GM12878 (cell line): ENCODE measurements at regions not wholly inside any gene's neighbourhood (a gene's known extent, or its start where the extent isn't known, plus 50 kb on each side); places are given as distances from the start of the nearest gene placed in this dataset.

Source experiments
- ATAC-seq: fragments of 200-7000 bp; cut with Tn5 transposase; 3 replicates; pipeline ENCODE4 v1.9.1; 2020; ENCODE audit warnings: mild to moderate bottlenecking, moderate library complexity
- BruUV-seq: library from RNA; stranded (reverse); fragments of 400-500 nt; replicated peaks from 2 replicates; lab custom pipeline; 2021; lab: Mats Ljungman, UMichigan
- CTCF ChIA-PET: fragments of 300-600 bp; sonication (Branson Sonifier 250); formaldehyde crosslinking; extraction: SDS; loops from one replicate; lab custom pipeline; 2021; ENCODE audit warnings: inconsistent platforms; lab: Yijun Ruan, JAX
- POLR2A ChIA-PET: fragments of 350-600 bp; formaldehyde crosslinking; extraction: SDS; loops from one replicate; lab custom pipeline; 2021; ENCODE audit warnings: inconsistent platforms; lab: Charles Lee
- RAD21 ChIA-PET: fragments of 300-600 bp; sonication (Branson Sonifier 250); formaldehyde crosslinking; loops from one replicate; lab custom pipeline; 2023; ENCODE audit warnings: antibody characterized with exemption; ENCODE audit not compliant: unreplicated experiment; lab: Charles Lee
- SMC1A ChIA-PET: fragments of 300-600 bp; sonication (Branson Sonifier 250); formaldehyde crosslinking; loops from one replicate; lab custom pipeline; 2023; ENCODE audit not compliant: unreplicated experiment, uncharacterized antibody; lab: Charles Lee
- DNase-seq: peaks from one replicate; pipeline ENCODE4 v3.0.0-alpha.2; 2011; ENCODE audit warnings: low read depth, low spot score
- FAIRE-seq: peaks from 3 replicates; lab custom pipeline; 2011; peaks lifted over from hg19 to GRCh38; lab: Jason Lieb, UNC
- H2AFZ ChIP-seq: 2 replicates; pipeline ENCODE4 v1.6.0; 2011; ENCODE audit warnings: low read depth, low read length, control low read depth; ENCODE audit not compliant: control insufficient read depth
- H3K27ac ChIP-seq: 2 replicates; pipeline ENCODE4 v1.5.1; 2011; ENCODE audit warnings: control low read depth; ENCODE audit not compliant: control insufficient read depth, insufficient read depth
- H3K27me3 ChIP-seq, 2 experiments: replicated peaks in 1 of 2; 2 replicates each; pipeline versions ENCODE4 v1.6.0 to v1.6.1; 2011; ENCODE audit warnings: low read length in 1 of 2; ENCODE audit not compliant: control insufficient read depth in 2 of 2, insufficient read depth in 2 of 2
- H3K36me3 ChIP-seq, 2 experiments: 2 replicates each; pipeline ENCODE4 v1.5.1; 2011; ENCODE audit warnings: low read length in 1 of 2; ENCODE audit not compliant: control insufficient read depth in 2 of 2, insufficient read depth in 2 of 2
- H3K4me1 ChIP-seq: 2 replicates; pipeline ENCODE4 v1.6.1; 2011; ENCODE audit warnings: mild to moderate bottlenecking, low read length, moderate library complexity, mixed read lengths; ENCODE audit not compliant: control insufficient read depth, insufficient read depth
- H3K4me2 ChIP-seq: 2 replicates; pipeline ENCODE4 v1.6.0; 2011; ENCODE audit warnings: control low read depth; ENCODE audit not compliant: control insufficient read depth, insufficient read depth
- H3K4me3 ChIP-seq: fragments of 200-600 bp; sonication (generic); 2 replicates; pipeline ENCODE4 v1.5.1; 2016
- H3K79me2 ChIP-seq: 2 replicates; pipeline ENCODE4 v1.6.0; 2011; ENCODE audit warnings: low read length; ENCODE audit not compliant: control insufficient read depth, insufficient read depth
- H3K9ac ChIP-seq: 2 replicates; pipeline ENCODE4 v1.8.0; 2011; ENCODE audit warnings: low read length, control low read depth, mixed read lengths; ENCODE audit not compliant: control insufficient read depth, insufficient read depth
- H3K9me3 ChIP-seq: replicated peaks from 3 replicates; pipeline ENCODE4 v1.5.1; 2011; ENCODE audit warnings: mild to moderate bottlenecking, low read length; ENCODE audit not compliant: control insufficient read depth, insufficient read depth
- H4K20me1 ChIP-seq: 2 replicates; pipeline ENCODE4 v1.6.0; 2011; ENCODE audit not compliant: control insufficient read depth, insufficient read depth
- BMI1 ChIP-seq: fragments of 450-650 bp; IDR thresholded peaks from 2 replicates; pipeline ENCODE4 v1.6.1; 2016; ENCODE audit warnings: mild to moderate bottlenecking, moderate library complexity, borderline replicate concordance
- EZH2 ChIP-seq: IDR thresholded peaks from 2 replicates; pipeline ENCODE4 v1.6.1; 2012; ENCODE audit warnings: low read depth, mild to moderate bottlenecking, control low read depth, inconsistent platforms, low read length, borderline replicate concordance; ENCODE audit not compliant: control insufficient read depth
- KLF5 ChIP-seq: fragments of 450-650 bp; IDR thresholded peaks from 2 replicates; pipeline ENCODE4 v1.6.1; 2014; ENCODE audit warnings: mild to moderate bottlenecking; ENCODE audit not compliant: partially characterized antibody
- NFIC ChIP-seq: IDR thresholded peaks from 2 replicates; pipeline ENCODE4 v1.6.1; 2012; ENCODE audit warnings: low read depth, mild to moderate bottlenecking, inconsistent platforms, low read length, moderate library complexity
- RUNX3 ChIP-seq: IDR thresholded peaks from 2 replicates; pipeline ENCODE4 v1.6.1; 2012; ENCODE audit warnings: low read length, inconsistent platforms
- SRF ChIP-seq, 2 experiments: IDR thresholded peaks; 2 replicates each; pipeline ENCODE4 v1.6.1; 2011; ENCODE audit warnings: low read depth in 2 of 2, low read length in 2 of 2, mild to moderate bottlenecking in 1 of 2, moderate library complexity in 1 of 2
- ZNF217 ChIP-seq: fragments of 450-650 bp; IDR thresholded peaks from 2 replicates; pipeline ENCODE4 v1.6.1; 2017; ENCODE audit warnings: antibody characterized with exemption, mild to moderate bottlenecking
- WGBS: methylation state at CpG from one replicate; pipeline ENCODE4 v1.1.6; 2016; ENCODE audit warnings: low lambda C conversion rate; ENCODE audit not compliant: insufficient replicate concordance, insufficient coverage; ENCODE audit errors: missing lambda C conversion rate; 5-methylcytosine and 5-hydroxymethylcytosine counted together
- in situ Hi-C: fragments of 300-500 bp; cut with MboI; formaldehyde crosslinking; loops from 9 replicates; pipeline ENCODE4 v1.14.3; 2018; ENCODE audit warnings: mixed read lengths
- intact Hi-C: fragments of 100-400 bp; cut with micrococcal nuclease; formaldehyde crosslinking; loops from one replicate; pipeline ENCODE4 v1.14.2; 2022; ENCODE audit not compliant: unreplicated experiment
- TF ChIP-seq, protein P1 (sequence below): IDR thresholded peaks from 2 replicates; pipeline ENCODE4 v1.6.1; 2011; ENCODE audit warnings: mild to moderate bottlenecking, low read depth, low read length, moderate library complexity; ENCODE audit not compliant: insufficient replicate concordance

DNA sequence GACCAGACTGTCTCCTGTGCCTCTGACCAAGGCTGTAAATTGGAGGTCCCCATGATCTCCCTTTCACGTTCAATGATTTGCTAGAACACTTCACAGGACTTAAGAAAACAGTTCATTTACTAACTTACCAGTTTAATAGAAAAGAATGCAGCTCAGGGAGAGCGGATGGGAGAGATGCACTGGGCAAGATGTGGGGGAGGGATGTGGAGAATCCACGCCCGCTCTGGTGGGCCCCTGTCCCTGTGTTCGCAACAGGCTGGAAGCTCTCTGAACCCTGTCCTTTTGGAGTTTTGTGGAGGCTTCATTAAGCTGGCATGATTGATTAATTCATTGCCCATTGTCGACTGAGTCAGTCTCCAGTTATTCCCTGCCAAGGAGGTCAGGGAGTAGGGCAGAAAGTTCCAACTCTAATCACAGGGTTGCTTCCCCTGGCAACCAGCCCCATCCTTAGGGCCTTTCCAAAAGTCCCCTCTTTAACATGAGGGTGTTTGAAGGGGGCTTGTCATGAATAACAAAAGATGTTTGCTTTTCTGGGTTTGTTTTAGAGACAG, 257.1 kb downstream of the ACKR3 start:
- no peaks in the 10 kb centered on the region; a peak in 1 of 4 replicates for H3K27me3 ChIP-seq
- in situ Hi-C loops = no loop called here
- no peak overlapping the region for H3K9ac ChIP-seq
- no peaks in the 10 kb centered on the region for H3K36me3 ChIP-seq
- TF ChIP-seq BMI1 (no peak), EZH2 (no peak), ZNF217 (no peak), RUNX3 (no peak), NFIC (no peak), SRF (IDR thresholded peaks at IDR 0.05; ENCODE audit: low read depth in 2 of 2, low read length in 2 of 2) (no peak), KLF5 (no peak)
- TF ChIP-seq, protein P1, sequence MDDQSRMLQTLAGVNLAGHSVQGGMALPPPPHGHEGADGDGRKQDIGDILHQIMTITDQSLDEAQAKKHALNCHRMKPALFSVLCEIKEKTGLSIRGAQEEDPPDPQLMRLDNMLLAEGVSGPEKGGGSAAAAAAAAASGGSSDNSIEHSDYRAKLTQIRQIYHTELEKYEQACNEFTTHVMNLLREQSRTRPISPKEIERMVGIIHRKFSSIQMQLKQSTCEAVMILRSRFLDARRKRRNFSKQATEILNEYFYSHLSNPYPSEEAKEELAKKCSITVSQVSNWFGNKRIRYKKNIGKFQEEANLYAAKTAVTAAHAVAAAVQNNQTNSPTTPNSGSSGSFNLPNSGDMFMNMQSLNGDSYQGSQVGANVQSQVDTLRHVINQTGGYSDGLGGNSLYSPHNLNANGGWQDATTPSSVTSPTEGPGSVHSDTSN = no peak
- no peaks in the 10 kb centered on the region for H3K9me3 ChIP-seq
- H3K4me2 ChIP-seq = no peak overlapping the region
- ChIA-PET RAD21 (no interaction called here), SMC1A (no interaction called here), CTCF (no interaction called here), POLR2A (no interaction called here)
- intact Hi-C loops = no loop called here
- ATAC-seq (no peak), DNase-seq (no peak), FAIRE-seq (no peak)
- H2AFZ ChIP-seq = no peak overlapping the region
- no TSS peak for BruUV-seq
- no peak overlapping the region for H3K27ac ChIP-seq
- H3K4me3 ChIP-seq = no peak overlapping the region
- H4K20me1 ChIP-seq = no peaks in the 10 kb centered on the region
- no peaks in the 10 kb centered on the region for H3K4me1 ChIP-seq
- H3K79me2 ChIP-seq = no peaks in the 10 kb centered on the region
- 18% methylated on average over 6 of the region's 6 CpGs for whole genome bisulfite sequencing
